Nephron progenitor cell (in vitro differentiated cells): ENCODE measurements at regions not wholly inside any gene's neighbourhood (a gene's known extent, or its start where the extent isn't known, plus 50 kb on each side); places are given as distances from the start of the nearest gene placed in this dataset.

Experiments used
- DNase-seq: peaks from one replicate; pipeline ENCODE4 v3.0.0; 2021
- H3K27ac Mint-ChIP-seq: 2 replicates; pipeline ENCODE4 v1.8.0; 2021; ENCODE audit warnings: mild to moderate bottlenecking, moderate library complexity, mixed read lengths
- H3K27me3 Mint-ChIP-seq: 2 replicates; pipeline ENCODE4 v1.8.0; 2021; ENCODE audit warnings: mild to moderate bottlenecking, low read depth, mixed read lengths; ENCODE audit not compliant: poor library complexity
- H3K36me3 Mint-ChIP-seq: 2 replicates; pipeline ENCODE4 v1.8.0; 2021; ENCODE audit warnings: low read depth, mixed read lengths
- H3K4me1 Mint-ChIP-seq: 2 replicates; pipeline ENCODE4 v1.8.0; 2021; ENCODE audit warnings: mixed read lengths
- H3K4me3 Mint-ChIP-seq: 2 replicates; pipeline ENCODE4 v1.8.0; 2021; ENCODE audit warnings: mild to moderate bottlenecking, moderate library complexity, mixed read lengths
- H3K9me3 Mint-ChIP-seq: 2 replicates; pipeline ENCODE4 v1.8.0; 2021; ENCODE audit warnings: mild to moderate bottlenecking, moderate library complexity, mixed read lengths
- TF ChIP-seq, protein P1 (sequence below): fragments of 200-600 bp; sonication (generic); IDR thresholded peaks from 2 replicates; pipeline ENCODE4 v1.5.0; 2021; ENCODE audit warnings: antibody characterized with exemption

DNA sequence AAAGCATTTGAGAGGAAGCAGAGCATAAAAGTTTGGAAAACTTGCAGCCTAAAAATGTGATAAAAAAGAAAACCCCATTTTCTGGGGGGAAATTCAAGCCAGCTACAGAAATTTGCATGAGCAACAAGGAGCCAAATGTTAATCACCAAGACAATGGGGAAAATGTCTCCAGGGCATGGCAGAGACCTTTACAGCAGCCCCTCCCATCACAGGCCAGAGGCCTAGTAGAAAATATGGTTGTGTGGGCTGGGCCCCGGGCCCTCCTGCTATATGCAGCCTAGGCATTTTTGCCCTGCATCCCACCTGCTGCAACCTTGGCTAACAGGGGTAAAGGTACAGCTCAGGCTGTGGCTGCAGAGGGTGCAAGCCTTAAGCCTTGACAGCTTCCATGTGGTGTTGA, 299.6 kb upstream of the NCAM2 start:
- no peaks in the 10 kb centered on the region for H3K9me3 Mint-ChIP-seq
- peaks cover 4% of the 10 kb centered on the region for H3K27me3 Mint-ChIP-seq
- no peak overlapping the region for H3K4me3 Mint-ChIP-seq
- no peak for DNase-seq
- TF ChIP-seq, protein P1, sequence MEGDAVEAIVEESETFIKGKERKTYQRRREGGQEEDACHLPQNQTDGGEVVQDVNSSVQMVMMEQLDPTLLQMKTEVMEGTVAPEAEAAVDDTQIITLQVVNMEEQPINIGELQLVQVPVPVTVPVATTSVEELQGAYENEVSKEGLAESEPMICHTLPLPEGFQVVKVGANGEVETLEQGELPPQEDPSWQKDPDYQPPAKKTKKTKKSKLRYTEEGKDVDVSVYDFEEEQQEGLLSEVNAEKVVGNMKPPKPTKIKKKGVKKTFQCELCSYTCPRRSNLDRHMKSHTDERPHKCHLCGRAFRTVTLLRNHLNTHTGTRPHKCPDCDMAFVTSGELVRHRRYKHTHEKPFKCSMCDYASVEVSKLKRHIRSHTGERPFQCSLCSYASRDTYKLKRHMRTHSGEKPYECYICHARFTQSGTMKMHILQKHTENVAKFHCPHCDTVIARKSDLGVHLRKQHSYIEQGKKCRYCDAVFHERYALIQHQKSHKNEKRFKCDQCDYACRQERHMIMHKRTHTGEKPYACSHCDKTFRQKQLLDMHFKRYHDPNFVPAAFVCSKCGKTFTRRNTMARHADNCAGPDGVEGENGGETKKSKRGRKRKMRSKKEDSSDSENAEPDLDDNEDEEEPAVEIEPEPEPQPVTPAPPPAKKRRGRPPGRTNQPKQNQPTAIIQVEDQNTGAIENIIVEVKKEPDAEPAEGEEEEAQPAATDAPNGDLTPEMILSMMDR: no peak
- peaks cover 16% of the 10 kb centered on the region for H3K4me1 Mint-ChIP-seq
- peaks cover 4% of the 10 kb centered on the region for H3K36me3 Mint-ChIP-seq
- no peak overlapping the region for H3K27ac Mint-ChIP-seq

DNA sequence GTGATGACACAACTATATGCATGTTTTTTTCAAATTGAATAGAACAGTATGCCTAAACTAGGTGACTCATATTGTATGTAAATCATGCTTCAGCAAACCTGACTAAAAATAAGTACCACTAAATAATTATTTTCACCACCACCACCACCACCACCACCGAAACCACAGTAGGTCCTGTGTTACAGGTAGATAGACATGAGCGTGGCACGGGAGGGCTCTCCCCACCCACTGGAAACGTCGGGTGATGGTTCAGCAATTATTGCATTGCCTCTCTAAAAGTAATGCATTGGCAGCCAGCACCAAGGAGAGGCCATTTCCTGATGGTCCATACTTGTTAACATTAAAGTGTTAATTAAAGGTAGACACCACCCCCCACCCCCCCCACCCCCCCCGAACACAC, 297.0 kb upstream of the NCAM2 start:
- Mint-ChIP-seq H3K36me3 (peaks cover 4% of the 10 kb centered on the region), H3K4me3 (no peak overlapping the region), H3K27me3 (no peaks in the 10 kb centered on the region), H3K27ac (no peak overlapping the region), H3K9me3 (no peaks in the 10 kb centered on the region), H3K4me1 (peaks cover 21% of the 10 kb centered on the region)
- TF ChIP-seq, protein P1: no peak
- DNase-seq: no peak

DNA sequence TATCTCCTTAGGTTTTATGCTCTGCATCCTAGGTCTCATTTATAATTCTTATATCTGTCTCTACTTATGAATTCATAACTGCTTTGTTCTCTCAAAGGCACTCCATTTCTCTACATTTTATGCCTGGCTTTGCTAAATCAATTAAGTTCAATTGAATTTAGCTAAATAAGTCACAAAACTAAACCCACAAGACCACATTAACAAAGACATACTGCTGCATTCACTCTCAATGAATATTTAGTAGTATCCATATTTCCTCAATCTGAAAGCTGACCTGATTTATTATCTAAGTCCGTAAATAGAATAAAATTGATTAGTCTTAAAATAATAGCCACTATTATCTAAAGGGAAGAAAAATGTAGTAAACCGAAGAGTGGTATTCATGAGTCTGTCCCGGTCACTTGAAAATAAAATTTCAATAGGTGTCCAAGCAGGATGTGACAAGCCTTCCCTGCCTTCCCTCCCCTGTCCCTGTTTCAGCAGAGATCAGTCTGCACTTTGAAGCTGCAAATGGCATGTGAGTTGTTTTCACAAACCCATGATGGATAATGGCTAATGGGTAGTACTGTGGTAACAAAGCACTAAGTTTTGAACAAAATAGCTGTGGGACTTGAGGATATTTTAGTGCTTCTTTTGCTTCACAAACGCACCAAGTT, 295.0 kb upstream of the NCAM2 start:
- DNase-seq: no peak
- TF ChIP-seq, protein P1: no peak
- Mint-ChIP-seq H3K36me3 (peaks cover 4% of the 10 kb centered on the region), H3K4me1 (peaks cover 21% of the 10 kb centered on the region), H3K27me3 (no peaks in the 10 kb centered on the region), H3K27ac (peak overlapping the region; percentile 26), H3K4me3 (no peak overlapping the region), H3K9me3 (no peaks in the 10 kb centered on the region)

DNA sequence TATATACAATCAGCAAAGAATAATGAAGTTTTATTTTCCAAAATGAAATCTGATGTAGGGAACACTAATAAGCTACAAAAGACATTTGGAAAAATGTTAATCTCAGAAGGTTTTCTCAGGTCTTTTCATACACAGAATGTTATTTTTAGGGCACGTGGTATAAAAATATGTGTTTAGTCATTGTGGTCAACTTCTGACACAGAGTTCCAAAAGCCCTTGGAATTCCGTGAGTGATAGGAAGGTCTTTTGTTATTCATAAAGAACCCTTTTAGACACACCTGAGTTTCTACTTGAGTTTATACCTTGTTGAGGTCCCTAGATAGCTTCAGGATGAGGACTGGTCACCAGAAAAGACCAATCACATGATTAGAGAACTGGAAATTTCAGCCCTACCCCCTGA, 277.6 kb upstream of the NCAM2 start:
- Mint-ChIP-seq H3K36me3 (no peaks in the 10 kb centered on the region), H3K27ac (no peak overlapping the region), H3K4me3 (no peak overlapping the region), H3K27me3 (no peaks in the 10 kb centered on the region), H3K9me3 (peaks cover 4% of the 10 kb centered on the region), H3K4me1 (no peaks in the 10 kb centered on the region)
- DNase-seq: no peak
- TF ChIP-seq, protein P1: no peak

DNA sequence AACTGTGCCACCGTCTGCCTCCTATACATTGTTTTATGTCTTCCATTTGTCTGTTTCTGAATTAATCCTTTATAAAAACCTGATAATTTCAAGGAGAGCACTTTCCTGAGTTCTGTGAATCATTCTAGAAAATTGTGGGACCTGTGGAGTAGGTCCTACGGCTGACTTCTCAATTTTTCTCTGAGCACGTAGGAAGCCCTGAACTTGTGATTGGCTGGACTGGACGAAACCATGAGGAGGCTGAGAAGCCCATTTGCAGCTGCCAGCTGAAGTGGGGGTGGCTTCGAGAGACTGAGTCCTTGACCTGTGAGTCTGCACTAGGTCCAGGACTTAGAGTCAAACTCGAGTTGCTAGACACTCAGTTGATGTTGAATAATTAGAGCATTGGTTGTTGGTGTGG, 277.1 kb upstream of the NCAM2 start:
- no peak for DNase-seq
- H3K27me3 Mint-ChIP-seq: no peaks in the 10 kb centered on the region
- H3K27ac Mint-ChIP-seq: no peak overlapping the region
- H3K4me1 Mint-ChIP-seq: no peaks in the 10 kb centered on the region
- H3K36me3 Mint-ChIP-seq: no peaks in the 10 kb centered on the region
- no peak overlapping the region for H3K4me3 Mint-ChIP-seq
- peaks cover 4% of the 10 kb centered on the region for H3K9me3 Mint-ChIP-seq
- TF ChIP-seq, protein P1: no peak

DNA sequence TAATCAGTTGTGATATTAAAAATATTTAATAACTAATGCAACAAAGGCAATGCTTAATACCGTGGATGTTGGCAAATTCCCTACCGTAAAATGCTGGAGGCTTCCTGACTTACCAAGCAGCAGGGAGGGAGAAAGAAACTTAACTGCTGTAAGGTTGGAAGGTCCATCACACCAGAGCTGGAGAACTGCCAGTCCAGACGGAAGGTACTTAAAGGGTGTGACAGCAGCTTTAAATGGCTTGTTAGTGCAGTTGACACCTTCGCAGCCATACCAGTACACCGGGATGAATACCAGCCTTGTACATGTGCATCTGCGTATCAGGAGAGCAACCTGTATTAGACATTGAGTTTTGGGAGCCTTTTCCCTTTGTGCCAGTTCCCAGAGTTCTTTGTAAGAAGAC, 269.5 kb upstream of the NCAM2 start:
- H3K4me3 Mint-ChIP-seq: no peak overlapping the region
- TF ChIP-seq, protein P1: no peak
- no peaks in the 10 kb centered on the region for H3K4me1 Mint-ChIP-seq
- H3K36me3 Mint-ChIP-seq: no peaks in the 10 kb centered on the region
- no peaks in the 10 kb centered on the region for H3K9me3 Mint-ChIP-seq
- no peak for DNase-seq
- no peaks in the 10 kb centered on the region for H3K27me3 Mint-ChIP-seq
- H3K27ac Mint-ChIP-seq: no peak overlapping the region
